NCI-H1092 (cell line): ENCODE measurements at regions not wholly inside any gene's neighbourhood (a gene's known extent, or its start where the extent isn't known, plus 50 kb on each side); places are given as distances from the start of the nearest gene placed in this dataset.

ENCODE experiments used
- DNase-seq: peaks from one replicate; lab custom pipeline; 2025; lab: John Stamatoyannopoulos, UW

- no peak for DNase-seq
Observed at GRCh38 chr5:12354686-12355085, 450.4 kb upstream of the CTNND2 start.

GRCh38 chr5:12343558-12343957 lies 439.3 kb upstream of the CTNND2 start:
- DNase-seq = no peak

- no peak for DNase-seq
Observed at GRCh38 chr5:12335938-12336337, 431.7 kb upstream of the CTNND2 start.

GRCh38 chr5:12332480-12332879 lies 428.2 kb upstream of the CTNND2 start:
- DNase-seq = no peak

GRCh38 chr5:12330993-12331588 lies 426.8 kb upstream of the CTNND2 start:
- DNase-seq = no peak

GRCh38 chr5:12330381-12330780 lies 426.1 kb upstream of the CTNND2 start:
- DNase-seq = no peak

- DNase-seq = no peak
Observed at GRCh38 chr5:12323637-12324229, 419.5 kb upstream of the CTNND2 start.

- DNase-seq = no peak
Observed at GRCh38 chr5:12322042-12322441, 417.8 kb upstream of the CTNND2 start.

GRCh38 chr5:12320331-12320730 lies 416.1 kb upstream of the CTNND2 start:
- DNase-seq = no peak

- DNase-seq = no peak
Observed at GRCh38 chr5:12316812-12317211, 412.6 kb upstream of the CTNND2 start.

- no peak for DNase-seq
Observed at GRCh38 chr5:12315461-12315860, 411.2 kb upstream of the CTNND2 start.

GRCh38 chr5:12313602-12314001 lies 409.4 kb upstream of the CTNND2 start:
- no peak for DNase-seq

GRCh38 chr5:12312343-12312742 lies 408.1 kb upstream of the CTNND2 start:
- no peak for DNase-seq

- DNase-seq = no peak
Observed at GRCh38 chr5:12294151-12294550, 389.9 kb upstream of the CTNND2 start.

GRCh38 chr5:12292610-12293204 lies 388.5 kb upstream of the CTNND2 start:
- no peak for DNase-seq

- DNase-seq = no peak
Observed at GRCh38 chr5:12284604-12285003, 380.4 kb upstream of the CTNND2 start.

GRCh38 chr5:12277504-12278192 lies 373.4 kb upstream of the CTNND2 start:
- DNase-seq = no peak

GRCh38 chr5:12274236-12274635 lies 370.0 kb upstream of the CTNND2 start:
- DNase-seq = no peak

GRCh38 chr5:12272389-12272788 lies 368.1 kb upstream of the CTNND2 start:
- DNase-seq = no peak

- DNase-seq = no peak
Observed at GRCh38 chr5:12270914-12271313, 366.7 kb upstream of the CTNND2 start.

GRCh38 chr5:12269164-12269563 lies 364.9 kb upstream of the CTNND2 start:
- DNase-seq = no peak

GRCh38 chr5:12258549-12258948 lies 354.3 kb upstream of the CTNND2 start:
- no peak for DNase-seq

- no peak for DNase-seq
Observed at GRCh38 chr5:12250454-12250853, 346.2 kb upstream of the CTNND2 start.
